Endothelial cell of umbilical vein (primary cell): ENCODE measurements at regions not wholly inside any gene's neighbourhood (a gene's known extent, or its start where the extent isn't known, plus 50 kb on each side); places are given as distances from the start of the nearest gene placed in this dataset.

Experiments used
- BruUV-seq: library from RNA; stranded (reverse); fragments of 400-500 nt; replicated peaks from 2 replicates; lab custom pipeline; 2021; lab: Mats Ljungman, UMichigan
- CTCF ChIA-PET: fragments of 300-600, 350-600 bp; sonication (Branson Sonifier 250); formaldehyde crosslinking; loops from one replicate; lab custom pipeline; 2021; ENCODE audit warnings: antibody characterized with exemption, inconsistent platforms; lab: Charles Lee
- POLR2A ChIA-PET: fragments of 300-600, 350-600 bp; sonication (Branson Sonifier 250); formaldehyde crosslinking; loops from one replicate; lab custom pipeline; 2021; ENCODE audit warnings: antibody characterized with exemption, inconsistent platforms; lab: Charles Lee
- DNase-seq: peaks from one replicate; pipeline ENCODE4 v3.0.0-alpha.2; 2011; ENCODE audit warnings: low read depth, low spot score
- FAIRE-seq: peaks from 2 replicates; lab custom pipeline; 2011; peaks lifted over from hg19 to GRCh38; lab: Jason Lieb, UNC
- H2AFZ ChIP-seq: 2 replicates; pipeline ENCODE4 v1.6.0; 2012; ENCODE audit warnings: low read depth, low read length, control low read depth, inconsistent platforms
- H3K27ac ChIP-seq: 2 replicates; pipeline ENCODE4 v1.5.1; 2011; ENCODE audit warnings: low read depth, mild to moderate bottlenecking, control low read depth, low read length, moderate library complexity; ENCODE audit not compliant: insufficient read depth
- H3K27me3 ChIP-seq, 2 experiments: 2 replicates each; pipeline versions ENCODE4 v1.6.0 to v1.6.1; 2011; ENCODE audit warnings: low read length in 2 of 2, mixed read lengths in 1 of 2; ENCODE audit not compliant: control insufficient read depth in 2 of 2, insufficient read depth in 2 of 2
- H3K36me3 ChIP-seq, 2 experiments: 2 replicates in 1 of 2; 3 replicates in 1 of 2; pipeline ENCODE4 v1.5.1; 2011; ENCODE audit warnings: low read length in 2 of 2, mild to moderate bottlenecking in 1 of 2, moderate library complexity in 1 of 2; ENCODE audit not compliant: control insufficient read depth in 2 of 2, insufficient read depth in 2 of 2; ENCODE audit errors: extremely low read depth in 1 of 2
- H3K4me1 ChIP-seq: 3 replicates; pipeline ENCODE4 v1.5.1; 2011; ENCODE audit warnings: mild to moderate bottlenecking, low read length; ENCODE audit not compliant: control insufficient read depth, insufficient read depth; ENCODE audit errors: extremely low read depth
- H3K4me2 ChIP-seq: 2 replicates; pipeline ENCODE4 v1.6.1; 2011; ENCODE audit warnings: low read length, control low read depth, mixed read lengths; ENCODE audit not compliant: insufficient read depth
- H3K4me3 ChIP-seq, 3 experiments: fragments of 200-600 bp in 1 of 3; sonication (generic), shearing (Covaris generic) in 1 of 3; replicated peaks in 1 of 3; 2 replicates each; pipeline ENCODE4 v1.5.1; 2011 to 2016; ENCODE audit warnings: control low read depth in 3 of 3, low read length in 3 of 3, mild to moderate bottlenecking in 2 of 3, inconsistent platforms in 1 of 3, low read depth in 1 of 3, moderate library complexity in 1 of 3; ENCODE audit not compliant: insufficient read depth in 1 of 3
- H3K79me2 ChIP-seq: 2 replicates; pipeline ENCODE4 v1.6.0; 2012; ENCODE audit warnings: low read length, inconsistent platforms; ENCODE audit not compliant: control insufficient read depth, insufficient read depth
- H3K9ac ChIP-seq: replicated peaks from 2 replicates; pipeline ENCODE3; 2011; ENCODE audit warnings: low read length, control low read depth; ENCODE audit not compliant: insufficient read depth; ENCODE audit errors: extremely low read depth
- H3K9me1 ChIP-seq: replicated peaks from 3 replicates; pipeline ENCODE4 v1.6.0; 2011; ENCODE audit warnings: mild to moderate bottlenecking, low read length; ENCODE audit not compliant: control insufficient read depth, insufficient read depth; ENCODE audit errors: extremely low read depth
- H3K9me3 ChIP-seq: replicated peaks from 2 replicates; pipeline ENCODE4 v1.5.1; 2012; ENCODE audit warnings: low read length, inconsistent platforms; ENCODE audit not compliant: control insufficient read depth, insufficient read depth
- H4K20me1 ChIP-seq: replicated peaks from 2 replicates; pipeline ENCODE3; 2011; ENCODE audit warnings: mild to moderate bottlenecking, low read length; ENCODE audit not compliant: control insufficient read depth, insufficient read depth; ENCODE audit errors: extremely low read depth
- EZH2 ChIP-seq: IDR thresholded peaks from 2 replicates; pipeline ENCODE4 v1.6.1; 2012; ENCODE audit warnings: borderline replicate concordance, low read depth, mild to moderate bottlenecking, moderate library complexity, low read length, inconsistent platforms; ENCODE audit not compliant: severe bottlenecking
- FOS ChIP-seq: IDR thresholded peaks from 2 replicates; pipeline ENCODE4 v1.6.1; 2011; ENCODE audit warnings: mild to moderate bottlenecking, low read length, moderate library complexity, borderline replicate concordance; ENCODE audit not compliant: insufficient read depth
- GATA2 ChIP-seq: IDR thresholded peaks from 2 replicates; pipeline ENCODE4 v1.7.0; 2011; ENCODE audit warnings: low read depth, mild to moderate bottlenecking, moderate library complexity, mixed read lengths, low read length; ENCODE audit not compliant: insufficient read length, insufficient read depth
- JUN ChIP-seq: IDR thresholded peaks from 2 replicates; pipeline ENCODE4 v1.6.1; 2011; ENCODE audit warnings: borderline replicate concordance, low read depth; ENCODE audit not compliant: insufficient read length, insufficient read depth
- MAX ChIP-seq: IDR thresholded peaks from 2 replicates; pipeline ENCODE4 v1.6.1; 2011; ENCODE audit not compliant: insufficient read depth, insufficient read length
- MYC ChIP-seq: IDR thresholded peaks from one replicate; pipeline ENCODE4 v1.6.1; 2011; ENCODE audit warnings: mild to moderate bottlenecking, low read depth, low read length
- POLR2A ChIP-seq: IDR thresholded peaks from 2 replicates; pipeline ENCODE4 v1.6.1; 2012; ENCODE audit warnings: low read depth, mild to moderate bottlenecking, control low read depth, low read length
- POLR2AphosphoS5 ChIP-seq: IDR thresholded peaks from 2 replicates; pipeline ENCODE4 v1.6.1; 2012; ENCODE audit warnings: low read depth, mild to moderate bottlenecking, control low read depth, low read length, moderate library complexity; ENCODE audit not compliant: insufficient read depth
- dilution Hi-C: fragments of 300-500 bp; cut with MboI; formaldehyde crosslinking; loops from one replicate; pipeline ENCODE4 v1.15.0; 2019; ENCODE audit warnings: low sequenced_read_pairs; ENCODE audit not compliant: extremely low pct_ligation_motif_present
- intact Hi-C: fragments of 100-400 bp; cut with micrococcal nuclease; formaldehyde crosslinking; loops from one replicate; pipeline ENCODE4 v1.10.0; 2022
- TF ChIP-seq, protein P1 (sequence below), 2 donors: IDR thresholded peaks; 1 replicate in 1 of 2; 2 replicates in 1 of 2; pipeline ENCODE4 v1.5.1; 2011; ENCODE audit warnings: low read length in 2 of 2, mild to moderate bottlenecking in 2 of 2, moderate library complexity in 2 of 2, control low read depth in 1 of 2, inconsistent platforms in 1 of 2, low read depth in 1 of 2; ENCODE audit not compliant: insufficient read depth in 1 of 2; ENCODE audit errors: extremely low read depth in 1 of 2

DNA sequence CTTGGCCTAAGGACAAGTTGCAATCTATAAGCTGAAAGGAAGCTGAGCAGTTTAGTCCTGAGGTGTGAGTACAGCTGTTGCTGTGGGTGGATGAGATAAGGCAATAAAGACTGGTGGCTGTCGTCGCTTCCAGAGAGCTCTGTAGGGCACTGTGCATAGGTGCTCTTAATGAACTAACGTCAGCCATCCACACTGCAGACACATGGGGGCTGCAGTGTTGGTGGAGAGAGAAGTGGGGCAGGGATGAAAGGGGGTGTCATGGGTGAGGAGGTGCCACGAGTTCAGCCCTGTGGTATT lies 139.9 kb upstream of the IRX3 start:
- no peak overlapping the region for H3K4me2 ChIP-seq
- no peak overlapping the region for H3K4me3 ChIP-seq
- H3K4me1 ChIP-seq: no peaks in the 10 kb centered on the region
- no peak overlapping the region for H2AFZ ChIP-seq
- no peaks in the 10 kb centered on the region for H3K9me3 ChIP-seq
- H4K20me1 ChIP-seq: no peaks in the 10 kb centered on the region
- no peaks in the 10 kb centered on the region for H3K9me1 ChIP-seq
- no peaks in the 10 kb centered on the region for H3K36me3 ChIP-seq
- DNase-seq (no peak), FAIRE-seq (no peak)
- TF ChIP-seq POLR2AphosphoS5 (no peak), MYC (no peak), GATA2 (no peak), EZH2 (no peak), FOS (no peak), POLR2A (no peak), JUN (no peak), MAX (no peak)
- TF ChIP-seq, protein P1, sequence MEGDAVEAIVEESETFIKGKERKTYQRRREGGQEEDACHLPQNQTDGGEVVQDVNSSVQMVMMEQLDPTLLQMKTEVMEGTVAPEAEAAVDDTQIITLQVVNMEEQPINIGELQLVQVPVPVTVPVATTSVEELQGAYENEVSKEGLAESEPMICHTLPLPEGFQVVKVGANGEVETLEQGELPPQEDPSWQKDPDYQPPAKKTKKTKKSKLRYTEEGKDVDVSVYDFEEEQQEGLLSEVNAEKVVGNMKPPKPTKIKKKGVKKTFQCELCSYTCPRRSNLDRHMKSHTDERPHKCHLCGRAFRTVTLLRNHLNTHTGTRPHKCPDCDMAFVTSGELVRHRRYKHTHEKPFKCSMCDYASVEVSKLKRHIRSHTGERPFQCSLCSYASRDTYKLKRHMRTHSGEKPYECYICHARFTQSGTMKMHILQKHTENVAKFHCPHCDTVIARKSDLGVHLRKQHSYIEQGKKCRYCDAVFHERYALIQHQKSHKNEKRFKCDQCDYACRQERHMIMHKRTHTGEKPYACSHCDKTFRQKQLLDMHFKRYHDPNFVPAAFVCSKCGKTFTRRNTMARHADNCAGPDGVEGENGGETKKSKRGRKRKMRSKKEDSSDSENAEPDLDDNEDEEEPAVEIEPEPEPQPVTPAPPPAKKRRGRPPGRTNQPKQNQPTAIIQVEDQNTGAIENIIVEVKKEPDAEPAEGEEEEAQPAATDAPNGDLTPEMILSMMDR (IDR thresholded peaks at IDR 0.05; ENCODE audit: extremely low read depth in 1 of 2, insufficient read depth in 1 of 2, low read depth in 1 of 2, low read length in 2 of 2): no peak
- H3K27me3 ChIP-seq: no peaks in the 10 kb centered on the region
- no peak overlapping the region for H3K9ac ChIP-seq
- no peak overlapping the region for H3K27ac ChIP-seq
- H3K79me2 ChIP-seq: no peaks in the 10 kb centered on the region
- ChIA-PET POLR2A (no interaction called here), CTCF (no interaction called here)
- dilution Hi-C loops (no loop called here), intact Hi-C loops (no loop called here)
- no TSS peak for BruUV-seq
